OCI-LY3 (cell line): ENCODE measurements at regions not wholly inside any gene's neighbourhood (a gene's known extent, or its start where the extent isn't known, plus 50 kb on each side); places are given as distances from the start of the nearest gene placed in this dataset.

Experiments
- EZH2phosphoT487 ChIP-seq: fragments of 200-600 bp; shearing (Covaris generic); IDR thresholded peaks from 2 replicates; pipeline ENCODE4 v1.6.1; 2018; ENCODE audit warnings: antibody characterized with exemption, mixed run types, low read depth
- TF ChIP-seq, protein P1 (sequence below): fragments of 200-600, 300-600 bp; sonication (generic); IDR thresholded peaks from 2 replicates; pipeline ENCODE4 v1.5.1; 2014; ENCODE audit warnings: antibody characterized with exemption, low read length, low read depth

DNA sequence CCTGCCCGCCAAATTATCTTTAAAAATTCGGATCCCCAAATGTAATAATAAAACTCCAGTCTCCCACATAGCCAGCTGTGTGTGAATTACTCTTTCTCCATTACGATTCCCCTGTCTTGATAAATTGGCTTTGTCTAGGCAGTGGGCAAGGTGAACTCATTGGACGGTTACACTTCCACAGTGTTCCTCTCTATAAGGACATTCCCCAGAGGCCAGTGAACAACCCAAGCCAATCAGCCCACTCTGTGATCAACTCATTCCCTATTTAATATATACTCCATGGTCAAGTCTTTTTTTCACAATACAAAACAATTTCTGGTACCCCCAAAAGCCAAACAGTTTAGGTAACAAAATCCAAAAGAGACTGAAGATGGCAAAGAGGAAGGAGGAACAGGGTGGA lies 90.5 kb upstream of the DAZL start:
- TF ChIP-seq, protein P1, sequence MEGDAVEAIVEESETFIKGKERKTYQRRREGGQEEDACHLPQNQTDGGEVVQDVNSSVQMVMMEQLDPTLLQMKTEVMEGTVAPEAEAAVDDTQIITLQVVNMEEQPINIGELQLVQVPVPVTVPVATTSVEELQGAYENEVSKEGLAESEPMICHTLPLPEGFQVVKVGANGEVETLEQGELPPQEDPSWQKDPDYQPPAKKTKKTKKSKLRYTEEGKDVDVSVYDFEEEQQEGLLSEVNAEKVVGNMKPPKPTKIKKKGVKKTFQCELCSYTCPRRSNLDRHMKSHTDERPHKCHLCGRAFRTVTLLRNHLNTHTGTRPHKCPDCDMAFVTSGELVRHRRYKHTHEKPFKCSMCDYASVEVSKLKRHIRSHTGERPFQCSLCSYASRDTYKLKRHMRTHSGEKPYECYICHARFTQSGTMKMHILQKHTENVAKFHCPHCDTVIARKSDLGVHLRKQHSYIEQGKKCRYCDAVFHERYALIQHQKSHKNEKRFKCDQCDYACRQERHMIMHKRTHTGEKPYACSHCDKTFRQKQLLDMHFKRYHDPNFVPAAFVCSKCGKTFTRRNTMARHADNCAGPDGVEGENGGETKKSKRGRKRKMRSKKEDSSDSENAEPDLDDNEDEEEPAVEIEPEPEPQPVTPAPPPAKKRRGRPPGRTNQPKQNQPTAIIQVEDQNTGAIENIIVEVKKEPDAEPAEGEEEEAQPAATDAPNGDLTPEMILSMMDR: no peak
- no peak for TF ChIP-seq EZH2phosphoT487
